ENCODE measurements at regions not wholly inside any gene's neighbourhood (a gene's known extent, or its start where the extent isn't known, plus 50 kb on each side); places are given as distances from the start of the nearest gene placed in this dataset.

GRCh38 chr18:42649331-42650035 lies 466.0 kb downstream of the RIT2 start:
- peaks cover 13 to 15% of the 10 kb centered on the region in 2 experiments for H3K9me3 Mint-ChIP-seq
- Histone ChIP-seq H2BK20ac (ENCODE audit: low read depth, low read length, poor library complexity, severe bottlenecking) (no peak overlapping the region), H3K27me3 (ENCODE audit: insufficient read depth, low read length) (no peaks in the 10 kb centered on the region), H3K4ac (ENCODE audit: low read depth, low read length) (no peak overlapping the region), H4K5ac (ENCODE audit: insufficient read length, low read depth, low read length) (no peak overlapping the region), H3K79me2 (ENCODE audit: insufficient read depth, low read length) (no peaks in the 10 kb centered on the region), H2AFZ (ENCODE audit: low read length) (no peak overlapping the region), H3K18ac (ENCODE audit: insufficient read length, low read depth, low read length) (no peak overlapping the region), H3K9ac (ENCODE audit: extremely low read depth, insufficient read length, low read length) (no peak overlapping the region), H2AK5ac (ENCODE audit: insufficient read length, low read length) (no peak overlapping the region), H3K79me1 (ENCODE audit: insufficient read depth, low read depth, low read length, poor library complexity, severe bottlenecking) (no peaks in the 10 kb centered on the region), H3K27ac (ENCODE audit: insufficient read length, low read depth, low read length) (no peak overlapping the region), H3K14ac (ENCODE audit: insufficient read depth, low read length) (no peak overlapping the region), H3K9me3 (ENCODE audit: control insufficient read depth, low read depth, low read length) (no peaks in the 10 kb centered on the region), H2BK15ac (ENCODE audit: low read depth, low read length) (no peak overlapping the region), H3K4me2 (ENCODE audit: insufficient read depth, insufficient read length, low read length) (no peak overlapping the region), H3K56ac (ENCODE audit: insufficient read length, low read depth, low read length) (no peak overlapping the region), H4K8ac (replicated peaks; ENCODE audit: insufficient read length, low read depth, low read length) (no peak overlapping the region), H3K23me2 (ENCODE audit: insufficient read length, low read depth, low read length, poor library complexity, severe bottlenecking) (no peaks in the 10 kb centered on the region), H3K23ac (ENCODE audit: insufficient read length, low read depth, low read length) (no peak overlapping the region), H3T11ph (ENCODE audit: low read length) (no peak overlapping the region), H2BK5ac (ENCODE audit: insufficient read length, low read length) (no peak overlapping the region), H3K4me1 (ENCODE audit: insufficient read depth, low read length) (no peaks in the 10 kb centered on the region), H2BK12ac (ENCODE audit: insufficient read length, low read depth, low read length) (no peak overlapping the region), H2BK120ac (ENCODE audit: low read depth, low read length, poor library complexity, severe bottlenecking) (no peak overlapping the region), H4K91ac (ENCODE audit: insufficient read length, low read depth, low read length) (no peak overlapping the region), H4K20me1 (ENCODE audit: control insufficient read depth, insufficient read depth, insufficient read length) (no peaks in the 10 kb centered on the region)
- no peak overlapping the region for H3K4me3 Mint-ChIP-seq
- no peaks in the 10 kb centered on the region for H3K27me3 Mint-ChIP-seq (ENCODE audit: low read depth)
- H3K36me3 Mint-ChIP-seq (ENCODE audit: insufficient read depth in 1 of 3, low read depth in 3 of 3): peaks cover 9 to 28% (median 12%) of the 10 kb centered on the region in 3 experiments
- WGBS (ENCODE audit: extremely low coverage, insufficient read length, low lambda C conversion rate): no CpG with 5 or more reads among the region's 5 CpGs
- H3K4me1 Mint-ChIP-seq: peaks cover 22 to 42% of the 10 kb centered on the region in 2 experiments
- no peak for DNase-seq
- H3K27ac Mint-ChIP-seq: no peak overlapping the region; a peak in 1 of 7 replicates
- TF ChIP-seq CTCF (conservative IDR thresholded peaks at IDR 0.05): no peak
